ENCODE measurements at regions not wholly inside any gene's neighbourhood (a gene's known extent, or its start where the extent isn't known, plus 50 kb on each side); places are given as distances from the start of the nearest gene placed in this dataset.
A peak's percentile ranks its signal among the peaks of the same experiment; 100 is the strongest.

GRCh38 chr6:4371207-4371921 lies 236.0 kb upstream of the ECI2 start:
- Histone ChIP-seq H3K27me3 (ENCODE audit: control insufficient read depth, insufficient read depth, low read length) (no peaks in the 10 kb centered on the region), H3K4me3 (ENCODE audit: low read depth, low read length) (no peak overlapping the region), H3K27ac (ENCODE audit: low read depth, low read length) (peak overlapping the region; percentile 61), H3K9me3 (ENCODE audit: control insufficient read depth, insufficient read depth, low read length) (no peaks in the 10 kb centered on the region)
- DNase-seq (ENCODE audit: low read depth, low spot score), result no peak
- ChIA-PET CTCF (no interaction called here), POLR2A (interaction anchor here (1.3 kb wide), 1 partner anchor 12 kb away, joined by 4 read pairs; no protein-coding TSS in a partner anchor)
- TF ChIP-seq, protein P1, sequence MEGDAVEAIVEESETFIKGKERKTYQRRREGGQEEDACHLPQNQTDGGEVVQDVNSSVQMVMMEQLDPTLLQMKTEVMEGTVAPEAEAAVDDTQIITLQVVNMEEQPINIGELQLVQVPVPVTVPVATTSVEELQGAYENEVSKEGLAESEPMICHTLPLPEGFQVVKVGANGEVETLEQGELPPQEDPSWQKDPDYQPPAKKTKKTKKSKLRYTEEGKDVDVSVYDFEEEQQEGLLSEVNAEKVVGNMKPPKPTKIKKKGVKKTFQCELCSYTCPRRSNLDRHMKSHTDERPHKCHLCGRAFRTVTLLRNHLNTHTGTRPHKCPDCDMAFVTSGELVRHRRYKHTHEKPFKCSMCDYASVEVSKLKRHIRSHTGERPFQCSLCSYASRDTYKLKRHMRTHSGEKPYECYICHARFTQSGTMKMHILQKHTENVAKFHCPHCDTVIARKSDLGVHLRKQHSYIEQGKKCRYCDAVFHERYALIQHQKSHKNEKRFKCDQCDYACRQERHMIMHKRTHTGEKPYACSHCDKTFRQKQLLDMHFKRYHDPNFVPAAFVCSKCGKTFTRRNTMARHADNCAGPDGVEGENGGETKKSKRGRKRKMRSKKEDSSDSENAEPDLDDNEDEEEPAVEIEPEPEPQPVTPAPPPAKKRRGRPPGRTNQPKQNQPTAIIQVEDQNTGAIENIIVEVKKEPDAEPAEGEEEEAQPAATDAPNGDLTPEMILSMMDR (IDR thresholded peaks at IDR 0.05; ENCODE audit: low read depth, low read length), result no peak

GRCh38 chr6:4370066-4370465 lies 234.7 kb upstream of the ECI2 start:
- POLR2A ChIA-PET, result interaction anchor here (1.6 to 1.9 kb wide), 2 partner anchors 11 to 18 kb away, joined by 4 to 9 read pairs; no protein-coding TSS in a partner anchor
- H3K9me3 ChIP-seq (ENCODE audit: control insufficient read depth, insufficient read depth, low read length), result no peaks in the 10 kb centered on the region
- no peaks in the 10 kb centered on the region for H3K27me3 ChIP-seq (ENCODE audit: control insufficient read depth, insufficient read depth, low read length)
- peak overlapping the region; percentile 90 for H3K27ac ChIP-seq (ENCODE audit: low read depth, low read length)
- peak overlapping the region; percentile 35 for H3K4me3 ChIP-seq (ENCODE audit: low read depth, low read length)
- TF ChIP-seq, protein P1 (IDR thresholded peaks at IDR 0.05; ENCODE audit: low read depth, low read length), result peak; percentile 26
- DNase-seq (ENCODE audit: low read depth, low spot score), result peak; percentile 88
- CTCF ChIA-PET, result no interaction called here

GRCh38 chr6:4369616-4370015 lies 234.2 kb upstream of the ECI2 start:
- POLR2A ChIA-PET, result interaction anchor here (1.6 to 1.9 kb wide), 2 partner anchors 11 to 18 kb away, joined by 4 to 9 read pairs; no protein-coding TSS in a partner anchor
- H3K27me3 ChIP-seq (ENCODE audit: control insufficient read depth, insufficient read depth, low read length), result no peaks in the 10 kb centered on the region
- TF ChIP-seq, protein P1 (IDR thresholded peaks at IDR 0.05; ENCODE audit: low read depth, low read length), result no peak
- CTCF ChIA-PET, result no interaction called here
- H3K27ac ChIP-seq (ENCODE audit: low read depth, low read length), result peak overlapping the region; percentile 90
- no peaks in the 10 kb centered on the region for H3K9me3 ChIP-seq (ENCODE audit: control insufficient read depth, insufficient read depth, low read length)
- peak overlapping the region; percentile 35 for H3K4me3 ChIP-seq (ENCODE audit: low read depth, low read length)
- no peak for DNase-seq (ENCODE audit: low read depth, low spot score)

DNA sequence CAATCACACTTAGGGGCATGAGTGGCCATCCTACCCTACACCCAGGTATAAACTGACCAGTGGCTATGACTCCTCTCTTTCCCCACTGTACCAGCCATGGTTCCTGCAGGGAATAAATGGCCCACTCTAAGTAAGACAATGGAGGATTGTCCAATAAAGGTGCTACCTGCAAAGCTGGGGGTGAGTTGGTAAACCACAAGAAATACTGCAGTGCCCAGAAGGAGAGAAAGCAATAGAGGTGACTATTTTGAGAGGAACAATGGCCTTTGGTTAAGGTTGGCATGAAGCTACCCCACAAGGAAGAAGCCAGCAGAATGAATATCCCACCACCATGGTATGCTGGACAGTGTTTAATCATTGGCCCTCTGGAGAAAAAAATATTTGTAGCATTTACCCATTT lies 233.3 kb upstream of the ECI2 start:
- CTCF ChIA-PET, result no interaction called here
- Histone ChIP-seq H3K27me3 (ENCODE audit: control insufficient read depth, insufficient read depth, low read length) (no peaks in the 10 kb centered on the region), H3K9me3 (ENCODE audit: control insufficient read depth, insufficient read depth, low read length) (no peaks in the 10 kb centered on the region), H3K4me3 (ENCODE audit: low read depth, low read length) (no peak overlapping the region), H3K27ac (ENCODE audit: low read depth, low read length) (no peak overlapping the region)
- DNase-seq (ENCODE audit: low read depth, low spot score), result no peak
- TF ChIP-seq, protein P1 (IDR thresholded peaks at IDR 0.05; ENCODE audit: low read depth, low read length), result no peak
- POLR2A ChIA-PET, result no interaction called here

GRCh38 chr6:4367643-4368042 lies 232.3 kb upstream of the ECI2 start:
- no peak for DNase-seq (ENCODE audit: low read depth, low spot score)
- Histone ChIP-seq H3K27ac (ENCODE audit: low read depth, low read length) (no peak overlapping the region), H3K27me3 (ENCODE audit: control insufficient read depth, insufficient read depth, low read length) (no peaks in the 10 kb centered on the region), H3K9me3 (ENCODE audit: control insufficient read depth, insufficient read depth, low read length) (no peaks in the 10 kb centered on the region), H3K4me3 (ENCODE audit: low read depth, low read length) (no peak overlapping the region)
- ChIA-PET POLR2A (no interaction called here), CTCF (no interaction called here)
- TF ChIP-seq, protein P1 (IDR thresholded peaks at IDR 0.05; ENCODE audit: low read depth, low read length), result no peak
